Lower leg skin (tissue), 4 donors: ENCODE measurements at regions not wholly inside any gene's neighbourhood (a gene's known extent, or its start where the extent isn't known, plus 50 kb on each side); places are given as distances from the start of the nearest gene placed in this dataset.
A peak's percentile ranks its signal among the peaks of the same experiment; 100 is the strongest.

Source experiments
- DNase-seq, 2 donors: peaks; one replicate each; pipeline ENCODE4 v3.0.0-alpha.2; 2019; ENCODE audit warnings: low spot score in 2 of 2
- H3K4me3 ChIP-seq: fragments of 200-600 bp; sonication (generic); 2 replicates; pipeline ENCODE4 v1.5.1; 2017; ENCODE audit warnings: mild to moderate bottlenecking, low read depth; ENCODE audit not compliant: poor library complexity, severe bottlenecking
- POLR2A ChIP-seq, 2 donors: fragments of 450-650 bp; IDR thresholded peaks; one replicate each; pipeline ENCODE4 v1.6.1; 2016 to 2017; ENCODE audit warnings: antibody characterized with exemption in 2 of 2, mild to moderate bottlenecking in 1 of 2, moderate library complexity in 1 of 2
- WGBS, 2 donors: methylation state at CpG; one replicate each; pipeline ENCODE4 v1.1.5; 2018; 5-methylcytosine and 5-hydroxymethylcytosine counted together
- intact Hi-C: fragments of 100-400 bp; cut with DNase I; formaldehyde crosslinking; loops from one replicate; pipeline ENCODE4 v1.15.0; 2023; ENCODE audit warnings: low total_unique reads
- TF ChIP-seq, protein P1 (sequence below), 3 donors: fragments of 450-650 bp; IDR thresholded peaks; one replicate each; pipeline ENCODE4 v1.5.1; 2016; ENCODE audit warnings: antibody characterized with exemption in 3 of 3, mild to moderate bottlenecking in 3 of 3, moderate library complexity in 2 of 3

DNA sequence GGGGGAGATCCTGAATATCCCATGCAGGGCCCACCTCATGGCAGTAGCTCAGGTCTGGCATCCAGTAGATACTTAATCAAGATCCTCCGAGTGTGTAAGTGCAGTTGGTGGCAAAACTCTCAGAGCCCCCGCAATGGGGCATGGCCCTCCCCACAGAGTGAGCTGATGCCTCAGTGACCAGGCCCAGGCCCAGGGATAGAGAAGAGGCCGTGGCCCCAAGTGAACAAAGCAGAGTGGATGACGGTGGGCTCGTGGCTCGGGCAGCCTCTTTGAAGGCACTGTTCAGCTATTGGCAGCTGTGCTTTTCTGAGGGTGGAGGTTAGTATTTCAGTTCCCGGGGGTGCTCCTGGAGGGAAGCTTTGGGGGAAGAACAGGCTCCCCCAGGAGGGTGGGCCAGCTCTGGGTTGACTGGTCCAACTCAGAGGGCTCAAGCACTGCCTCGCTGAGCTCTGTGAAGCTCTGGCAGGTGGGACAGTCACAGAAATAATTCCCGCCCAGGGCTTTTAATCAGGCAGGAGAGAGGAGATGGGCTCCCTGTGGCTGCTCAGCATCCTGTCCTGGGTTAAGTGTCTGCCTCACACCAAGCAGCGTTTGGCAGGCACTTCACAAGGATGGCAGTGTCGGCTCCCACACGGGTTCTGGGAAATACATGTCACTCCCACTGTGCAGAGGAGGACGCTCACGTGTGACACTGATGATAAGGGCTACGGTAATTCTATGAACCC is 583.6 kb downstream of the TCERG1L start:
- TF ChIP-seq POLR2A (IDR thresholded peaks at IDR 0.05) = no peak
- TF ChIP-seq, protein P1, sequence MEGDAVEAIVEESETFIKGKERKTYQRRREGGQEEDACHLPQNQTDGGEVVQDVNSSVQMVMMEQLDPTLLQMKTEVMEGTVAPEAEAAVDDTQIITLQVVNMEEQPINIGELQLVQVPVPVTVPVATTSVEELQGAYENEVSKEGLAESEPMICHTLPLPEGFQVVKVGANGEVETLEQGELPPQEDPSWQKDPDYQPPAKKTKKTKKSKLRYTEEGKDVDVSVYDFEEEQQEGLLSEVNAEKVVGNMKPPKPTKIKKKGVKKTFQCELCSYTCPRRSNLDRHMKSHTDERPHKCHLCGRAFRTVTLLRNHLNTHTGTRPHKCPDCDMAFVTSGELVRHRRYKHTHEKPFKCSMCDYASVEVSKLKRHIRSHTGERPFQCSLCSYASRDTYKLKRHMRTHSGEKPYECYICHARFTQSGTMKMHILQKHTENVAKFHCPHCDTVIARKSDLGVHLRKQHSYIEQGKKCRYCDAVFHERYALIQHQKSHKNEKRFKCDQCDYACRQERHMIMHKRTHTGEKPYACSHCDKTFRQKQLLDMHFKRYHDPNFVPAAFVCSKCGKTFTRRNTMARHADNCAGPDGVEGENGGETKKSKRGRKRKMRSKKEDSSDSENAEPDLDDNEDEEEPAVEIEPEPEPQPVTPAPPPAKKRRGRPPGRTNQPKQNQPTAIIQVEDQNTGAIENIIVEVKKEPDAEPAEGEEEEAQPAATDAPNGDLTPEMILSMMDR (IDR thresholded peaks at IDR 0.05) = no peak
- 81 to 87% methylated on average over 13 to 14 of the region's 15 CpGs for WGBS, 2 donors
- no peak overlapping the region for H3K4me3 ChIP-seq
- intact Hi-C loops = no loop called here
- no peak for DNase-seq

- intact Hi-C loops = no loop called here
- TF ChIP-seq, protein P1 (IDR thresholded peaks at IDR 0.05) = no peak
- no peak for TF ChIP-seq POLR2A (IDR thresholded peaks at IDR 0.05)
- WGBS, 2 donors = 81 to 82% methylated on average over 23 of the region's 23 CpGs
- DNase-seq = no peak
- no peak overlapping the region for H3K4me3 ChIP-seq
These were observed 582.8 kb downstream of the TCERG1L start for GRCh38 chr10:130728531-130729215.

GRCh38 chr10:130729876-130730275 is 581.6 kb downstream of the TCERG1L start:
- DNase-seq = no peak
- H3K4me3 ChIP-seq = no peak overlapping the region
- TF ChIP-seq, protein P1 (IDR thresholded peaks at IDR 0.05) = no peak
- TF ChIP-seq POLR2A (IDR thresholded peaks at IDR 0.05) = no peak
- intact Hi-C loops = no loop called here

DNA sequence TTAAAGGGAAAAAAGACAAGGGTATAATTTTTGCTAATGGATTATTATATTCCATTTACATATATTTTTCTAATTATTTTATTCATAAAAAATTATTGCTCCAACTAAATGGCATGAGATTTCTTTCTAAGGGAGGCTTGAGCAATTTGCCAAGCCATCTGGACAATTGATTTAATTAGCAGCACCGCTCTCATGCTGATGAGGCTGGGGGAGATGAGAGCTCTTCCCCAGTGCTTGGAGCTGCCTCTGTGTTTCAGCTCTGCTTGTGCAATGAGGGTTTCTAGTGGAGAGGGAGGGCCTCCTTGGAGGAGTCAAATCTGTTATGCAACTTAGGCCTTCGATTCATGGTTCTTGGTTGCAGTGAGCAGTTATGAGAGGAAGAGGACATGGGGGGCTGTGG is 574.3 kb downstream of the TCERG1L start:
- H3K4me3 ChIP-seq = no peak overlapping the region
- intact Hi-C loops = no loop called here
- TF ChIP-seq, protein P1 (IDR thresholded peaks at IDR 0.05) = no peak
- TF ChIP-seq POLR2A (IDR thresholded peaks at IDR 0.05) = no peak
- WGBS, 2 donors = 42 to 52% methylated on average over 2 of the region's 2 CpGs
- peak in 1 of 2 donors; percentile 6 for DNase-seq

DNA sequence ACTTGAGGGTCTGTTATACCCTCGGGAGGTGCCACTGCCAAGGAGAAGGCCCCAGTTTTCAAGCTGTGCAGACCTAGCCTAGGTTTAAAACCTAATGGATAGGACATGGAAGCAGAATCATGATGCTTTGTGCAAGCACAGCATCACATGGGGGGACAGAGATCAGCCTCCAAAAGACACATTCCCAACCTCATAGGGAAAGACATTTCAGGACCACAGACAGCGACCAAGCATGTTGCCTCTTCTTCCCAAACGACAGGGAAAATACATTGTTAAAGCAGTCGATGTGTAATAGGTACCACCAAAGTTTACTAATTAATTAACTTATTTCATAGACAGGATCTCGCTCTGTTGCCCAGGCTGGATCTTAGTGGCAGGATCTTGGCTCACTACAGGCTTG is 573.9 kb downstream of the TCERG1L start:
- peak in 1 of 2 donors; percentile 20 for DNase-seq
- intact Hi-C loops = no loop called here
- H3K4me3 ChIP-seq = no peak overlapping the region
- 32% methylated on average over 5 of the region's 5 CpGs for WGBS, 2 donors
- TF ChIP-seq, protein P1 (IDR thresholded peaks at IDR 0.05) = no peak
- TF ChIP-seq POLR2A (IDR thresholded peaks at IDR 0.05) = no peak
